Lung (tissue), 11 donors: ENCODE measurements at regions not wholly inside any gene's neighbourhood (a gene's known extent, or its start where the extent isn't known, plus 50 kb on each side); places are given as distances from the start of the nearest gene placed in this dataset.
A peak's percentile ranks its signal among the peaks of the same experiment; 100 is the strongest.

Experiments used
- ATAC-seq: fragments of 200-7000 bp; cut with Tn5 transposase; one replicate; pipeline ENCODE4 v1.9.1; 2020; ENCODE audit warnings: moderate number of reproducible peaks; ENCODE audit not compliant: insufficient read depth, low FRiP score
- DNase-seq, 3 donors: peaks; one replicate each; pipeline ENCODE4 v3.0.0-alpha.2; 2013 to 2017
- H3K27ac ChIP-seq, 2 donors: one replicate each; pipeline ENCODE4 v1.5.1; 2013; ENCODE audit warnings: mild to moderate bottlenecking in 2 of 2, moderate library complexity in 2 of 2, control low read depth in 1 of 2, inconsistent platforms in 1 of 2, low read depth in 1 of 2, low read length in 1 of 2
- H3K27me3 ChIP-seq, 3 donors: one replicate each; pipeline ENCODE4 v1.5.1; 2013; ENCODE audit warnings: low read length in 2 of 3; ENCODE audit not compliant: control insufficient read depth in 3 of 3, insufficient read depth in 3 of 3
- H3K36me3 ChIP-seq, 4 donors: one replicate each; pipeline ENCODE4 v1.5.1; 2013; ENCODE audit warnings: low read length in 4 of 4, mild to moderate bottlenecking in 1 of 4, moderate library complexity in 1 of 4; ENCODE audit not compliant: control insufficient read depth in 4 of 4, insufficient read depth in 4 of 4
- H3K4me1 ChIP-seq, 5 donors: one replicate each; pipeline ENCODE4 v1.5.1; 2013; ENCODE audit warnings: low read length in 5 of 5, mild to moderate bottlenecking in 2 of 5, moderate library complexity in 1 of 5; ENCODE audit not compliant: control insufficient read depth in 5 of 5, insufficient read depth in 5 of 5
- H3K4me3 ChIP-seq: one replicate; pipeline ENCODE4 v1.5.1; 2013; ENCODE audit warnings: mild to moderate bottlenecking, control low read depth, moderate library complexity
- H3K9ac ChIP-seq, 2 donors: one replicate each; pipeline ENCODE4 v1.5.1; 2013; ENCODE audit warnings: low read length in 2 of 2, control low read depth in 1 of 2; ENCODE audit not compliant: insufficient read depth in 1 of 2
- H3K9me3 ChIP-seq, 4 donors: one replicate each; pipeline ENCODE4 v1.5.1; 2013; ENCODE audit warnings: low read length in 3 of 4, mild to moderate bottlenecking in 1 of 4, moderate library complexity in 1 of 4; ENCODE audit not compliant: control insufficient read depth in 4 of 4, insufficient read depth in 3 of 4
- CTCF ChIP-seq: IDR thresholded peaks from 2 replicates; pipeline ENCODE4 v1.5.1; 2012; ENCODE audit warnings: mild to moderate bottlenecking; ENCODE audit errors: control extremely low read depth, extremely low read depth
- WGBS, 2 donors: extraction: QIAGEN DNeasy Blood & Tissue Kit; methylation state at CpG; one replicate each; pipeline ENCODE4 v1.1.7; 2013; 5-methylcytosine and 5-hydroxymethylcytosine counted together
- donor health status: control.
- donor health status: control.
- donor health status: Bipolar disorder and iron deficiency.
- donor health status: healthy.
- donor health status: DM: yes; HTN: yes; CAD: no.

GRCh38 chr2:71780162-71780561, 326.8 kb downstream of the DYSF start:
- peaks cover 0 to 13% (median 3%) of the 10 kb centered on the region in 5 donors for H3K4me1 ChIP-seq
- no peaks in the 10 kb centered on the region for H3K27me3 ChIP-seq
- no peak overlapping the region for H3K27ac ChIP-seq
- H3K9ac ChIP-seq = no peak overlapping the region
- H3K9me3 ChIP-seq = no peaks in the 10 kb centered on the region
- no peak for ATAC-seq
- DNase-seq = no peak
- no peaks in the 10 kb centered on the region for H3K36me3 ChIP-seq
- TF ChIP-seq CTCF = no peak
- no peak overlapping the region for H3K4me3 ChIP-seq
- WGBS, 2 donors = 83 to 91% methylated on average over 7 of the region's 7 CpGs

GRCh38 chr2:71779774-71780105, 326.4 kb downstream of the DYSF start:
- no peaks in the 10 kb centered on the region for H3K36me3 ChIP-seq
- no peak for TF ChIP-seq CTCF
- no peak overlapping the region for H3K9ac ChIP-seq
- H3K4me1 ChIP-seq = peaks cover 0 to 13% (median 3%) of the 10 kb centered on the region in 5 donors
- no peak for ATAC-seq
- no peak overlapping the region for H3K27ac ChIP-seq
- H3K27me3 ChIP-seq = no peaks in the 10 kb centered on the region
- no peak overlapping the region for H3K4me3 ChIP-seq
- H3K9me3 ChIP-seq = no peaks in the 10 kb centered on the region
- no peak for DNase-seq

- no peaks in the 10 kb centered on the region for H3K9me3 ChIP-seq
- WGBS, 2 donors = 80% methylated on average over 8 of the region's 8 CpGs
- no peak overlapping the region for H3K27ac ChIP-seq
- H3K9ac ChIP-seq = no peak overlapping the region
- TF ChIP-seq CTCF = no peak
- no peaks in the 10 kb centered on the region for H3K36me3 ChIP-seq
- H3K27me3 ChIP-seq = no peaks in the 10 kb centered on the region
- no peak overlapping the region for H3K4me3 ChIP-seq
- DNase-seq (peak in 2 of 3 donors; percentile 48 to 65), ATAC-seq (no peak)
- peaks cover 0 to 13% (median 3%) of the 10 kb centered on the region in 5 donors for H3K4me1 ChIP-seq
Measured at GRCh38 chr2:71778936-71779773, 325.8 kb downstream of the DYSF start.

- no peak overlapping the region for H3K9ac ChIP-seq
- H3K4me1 ChIP-seq = peaks cover 0 to 13% (median 3%) of the 10 kb centered on the region in 5 donors
- ATAC-seq = no peak
- no peaks in the 10 kb centered on the region for H3K27me3 ChIP-seq
- H3K4me3 ChIP-seq = no peak overlapping the region
- no peak for TF ChIP-seq CTCF
- no peaks in the 10 kb centered on the region for H3K36me3 ChIP-seq
- no peaks in the 10 kb centered on the region for H3K9me3 ChIP-seq
- DNase-seq = peak in 2 of 3 donors; percentile 21 to 38
- H3K27ac ChIP-seq = no peak overlapping the region
- WGBS, 2 donors = 58 to 65% methylated on average over 2 of the region's 2 CpGs
Measured at GRCh38 chr2:71778514-71778913, 325.2 kb downstream of the DYSF start.
